ENCODE measurements at regions not wholly inside any gene's neighbourhood (a gene's known extent, or its start where the extent isn't known, plus 50 kb on each side); places are given as distances from the start of the nearest gene placed in this dataset.

GRCh38 chrX:124426288-124427169 lies 80.2 kb downstream of the SH2D1A start:
- TF ChIP-seq CTCF (IDR thresholded peaks at IDR 0.05) (no peak), POLR2A (IDR thresholded peaks at IDR 0.05) (no peak)

Data from adrenal gland (tissue), 5 donors.